ENCODE measurements at regions not wholly inside any gene's neighbourhood (a gene's known extent, or its start where the extent isn't known, plus 50 kb on each side); places are given as distances from the start of the nearest gene placed in this dataset.

DNA sequence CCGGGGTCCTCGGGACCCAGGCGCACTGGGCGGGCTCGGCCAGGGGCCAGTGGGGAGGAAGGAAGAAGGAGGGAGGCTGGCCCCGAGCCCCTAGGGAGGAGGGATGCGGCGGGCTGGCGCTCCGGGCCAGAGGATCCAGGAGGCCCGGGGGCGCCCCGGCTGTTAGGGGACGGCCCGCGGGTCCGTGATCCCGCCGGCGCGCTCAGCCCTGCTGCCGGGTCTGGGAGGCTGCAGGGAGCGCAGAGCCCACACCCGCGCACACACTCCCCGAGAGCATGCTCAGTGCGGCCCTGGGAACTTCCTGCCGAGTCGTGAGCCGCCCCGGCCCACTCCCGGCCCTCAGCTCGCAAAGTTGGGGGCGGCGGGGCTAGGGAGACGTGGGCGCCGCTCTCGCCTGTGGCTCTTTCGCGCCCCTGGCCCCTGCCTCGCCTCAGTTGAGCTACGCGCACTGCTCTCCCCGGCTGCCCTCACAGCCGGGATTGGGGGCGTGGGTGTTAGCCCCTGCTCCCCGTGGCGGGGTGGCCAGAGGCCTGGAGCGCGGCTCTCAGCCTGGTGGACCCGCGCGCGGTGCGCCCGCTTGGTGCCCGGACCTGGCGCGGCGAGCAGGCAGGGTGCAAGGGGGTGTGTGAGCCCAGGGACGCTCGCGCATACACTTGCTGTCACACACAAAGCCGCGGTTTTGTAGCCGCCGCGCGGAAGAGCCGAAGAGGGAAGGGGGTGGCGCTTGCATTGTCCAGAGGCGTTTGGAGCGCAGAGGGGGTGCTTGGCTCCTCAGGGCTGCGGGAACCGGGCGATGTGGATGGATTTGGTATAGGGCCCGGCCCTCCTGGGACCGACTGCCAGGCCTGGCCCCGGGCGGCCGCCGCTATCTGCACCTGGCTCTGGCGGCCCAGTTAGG, 132.9 kb upstream of the MGAT5 start:
- DNase-seq (ENCODE audit: low spot score): peak; percentile 87

DNA sequence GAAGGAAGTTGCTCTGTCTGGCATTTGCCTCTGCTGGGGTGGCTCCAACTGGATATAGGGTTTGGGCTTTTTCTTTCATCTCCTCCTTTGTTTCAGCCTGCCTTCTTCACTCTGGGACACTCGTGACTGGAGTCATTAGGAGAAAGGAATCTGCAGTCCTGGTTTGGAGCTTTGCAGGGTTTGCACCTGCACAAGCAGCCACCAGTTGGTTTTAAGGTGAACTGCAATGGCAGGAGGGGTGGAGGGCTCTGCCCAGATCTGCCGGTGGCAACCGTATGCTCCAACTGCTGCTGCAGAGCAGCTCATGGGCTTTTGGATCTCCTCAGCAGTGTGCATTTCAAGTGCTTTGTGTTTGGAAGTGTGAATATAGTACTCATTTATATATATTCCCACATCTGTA, 131.3 kb upstream of the MGAT5 start:
- DNase-seq (ENCODE audit: low spot score): no peak

DNA sequence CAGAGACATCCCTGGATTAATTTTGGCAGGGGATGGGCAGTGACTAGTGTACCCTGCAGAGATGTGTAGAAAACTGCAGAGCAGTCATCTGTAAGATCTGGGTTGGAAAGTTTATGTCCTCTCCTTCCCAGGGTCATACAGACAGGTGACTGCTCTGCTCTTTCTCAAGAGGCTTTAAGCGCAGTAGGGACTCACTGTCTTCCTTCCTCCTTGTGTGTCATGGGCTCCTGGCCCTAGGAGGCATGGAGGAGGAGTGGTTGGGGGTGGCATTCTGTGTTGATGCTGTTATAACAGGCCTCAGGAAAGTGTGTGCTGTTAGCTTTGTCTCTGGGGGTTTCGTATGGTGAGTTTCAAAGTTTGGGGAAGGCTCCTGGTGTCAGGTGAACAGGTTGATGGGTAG, 130.5 kb upstream of the MGAT5 start:
- DNase-seq (ENCODE audit: low spot score): no peak

DNA sequence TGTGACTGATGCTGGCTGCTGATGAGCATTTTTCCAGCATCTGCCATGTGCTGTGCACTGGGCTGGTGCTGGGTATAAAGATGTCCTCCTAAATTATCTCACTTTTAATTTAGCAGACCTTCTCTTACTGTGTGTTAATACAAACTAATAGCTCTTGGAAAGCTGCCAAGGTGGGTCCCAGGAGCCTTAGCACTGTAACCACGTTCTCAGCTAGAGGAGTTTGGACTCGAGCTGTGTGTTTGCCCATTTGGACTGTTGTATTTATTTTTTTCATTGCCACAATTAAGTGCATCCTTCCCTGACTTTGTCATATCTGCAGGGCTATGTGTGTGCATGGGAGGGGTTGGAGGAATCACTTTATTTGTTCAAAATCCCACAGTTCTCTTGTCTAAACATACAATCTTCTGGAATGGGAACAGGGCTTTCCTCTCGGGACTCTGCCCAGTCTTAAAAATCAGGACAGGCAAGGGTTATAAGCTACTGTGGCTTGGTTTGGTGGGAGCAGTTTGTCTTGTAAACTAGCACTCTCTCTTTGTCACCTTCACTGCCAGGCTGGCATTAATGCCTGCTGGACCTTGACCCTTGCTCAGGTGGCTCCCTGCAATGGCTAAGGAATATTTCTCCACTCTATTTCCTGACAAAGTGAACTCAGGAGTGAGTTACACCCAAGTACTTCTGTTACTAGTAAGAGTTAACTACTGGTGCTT, 129.7 kb upstream of the MGAT5 start:
- no peak for DNase-seq (ENCODE audit: low spot score)

DNA sequence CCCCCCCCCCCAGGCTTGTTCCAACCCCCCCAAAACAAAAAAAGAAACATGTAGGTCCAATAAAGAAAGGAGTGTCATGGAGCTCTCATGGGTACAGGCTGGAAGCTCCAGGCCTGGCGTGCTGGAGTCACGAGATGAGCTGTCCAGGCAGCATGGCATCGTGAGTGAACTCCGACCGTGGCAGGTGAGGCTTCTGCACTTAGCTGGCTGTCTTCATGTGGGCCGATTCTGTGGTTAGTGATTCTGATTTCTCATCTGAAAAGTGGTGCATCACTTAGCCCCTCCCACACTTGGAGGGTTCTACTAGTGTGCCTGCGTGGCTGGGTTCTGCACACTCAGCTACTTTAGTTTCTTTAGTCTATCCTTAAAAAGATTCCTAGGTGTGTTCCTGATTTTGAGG, 126.4 kb upstream of the MGAT5 start:
- no peak for DNase-seq (ENCODE audit: low spot score)

DNA sequence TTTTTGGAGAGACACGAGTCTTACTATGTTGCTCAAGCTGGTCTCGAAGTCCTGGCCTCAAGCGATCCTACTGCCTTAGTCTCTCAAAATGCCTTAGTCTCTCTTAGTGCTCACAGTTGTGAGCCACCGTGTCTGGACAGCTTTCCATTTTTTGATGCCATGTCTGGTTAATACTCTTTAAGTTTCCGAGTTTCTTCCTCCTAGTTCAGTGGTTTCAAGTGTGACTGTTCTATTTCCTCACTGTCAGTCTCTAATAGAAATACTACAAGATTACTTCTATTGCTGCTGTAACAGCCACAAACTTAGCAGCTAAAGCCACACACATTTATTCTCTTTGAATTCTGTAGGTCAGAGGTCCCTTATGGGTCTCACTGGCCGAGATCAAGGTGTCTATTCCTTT, 125.1 kb upstream of the MGAT5 start:
- no peak for DNase-seq (ENCODE audit: low spot score)

DNA sequence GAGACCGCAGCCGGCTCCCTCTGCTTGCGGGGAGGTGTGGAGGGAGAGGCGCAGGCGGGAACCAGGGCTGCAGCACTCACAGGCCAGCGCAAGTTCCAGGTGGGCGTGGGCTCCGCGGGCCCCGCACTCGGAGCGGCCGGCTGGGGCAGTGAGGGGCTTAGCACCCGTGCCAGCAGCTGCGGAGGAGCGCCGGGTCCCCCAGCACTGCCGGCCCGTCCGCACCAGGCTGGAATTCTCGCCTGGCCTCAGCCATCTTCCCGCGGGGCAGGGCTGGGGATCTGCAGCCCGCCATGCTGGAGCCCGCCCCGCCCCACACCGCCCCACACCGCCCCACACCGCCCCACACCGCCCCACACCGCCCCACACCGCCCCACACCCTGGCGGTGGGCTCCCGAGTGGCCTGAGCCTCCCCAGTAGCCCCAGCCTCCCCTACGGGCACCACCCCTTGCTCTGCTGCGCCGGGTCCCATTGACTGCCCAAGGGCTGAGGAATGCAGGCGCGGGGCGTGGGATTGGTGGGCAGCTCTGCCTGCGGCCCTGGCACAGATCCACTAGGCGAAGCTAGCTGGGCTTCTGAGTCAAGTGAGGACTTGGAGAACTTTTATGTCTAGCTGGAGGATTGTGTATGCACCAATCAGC, 123.9 kb upstream of the MGAT5 start:
- no peak for DNase-seq (ENCODE audit: low spot score)

DNA sequence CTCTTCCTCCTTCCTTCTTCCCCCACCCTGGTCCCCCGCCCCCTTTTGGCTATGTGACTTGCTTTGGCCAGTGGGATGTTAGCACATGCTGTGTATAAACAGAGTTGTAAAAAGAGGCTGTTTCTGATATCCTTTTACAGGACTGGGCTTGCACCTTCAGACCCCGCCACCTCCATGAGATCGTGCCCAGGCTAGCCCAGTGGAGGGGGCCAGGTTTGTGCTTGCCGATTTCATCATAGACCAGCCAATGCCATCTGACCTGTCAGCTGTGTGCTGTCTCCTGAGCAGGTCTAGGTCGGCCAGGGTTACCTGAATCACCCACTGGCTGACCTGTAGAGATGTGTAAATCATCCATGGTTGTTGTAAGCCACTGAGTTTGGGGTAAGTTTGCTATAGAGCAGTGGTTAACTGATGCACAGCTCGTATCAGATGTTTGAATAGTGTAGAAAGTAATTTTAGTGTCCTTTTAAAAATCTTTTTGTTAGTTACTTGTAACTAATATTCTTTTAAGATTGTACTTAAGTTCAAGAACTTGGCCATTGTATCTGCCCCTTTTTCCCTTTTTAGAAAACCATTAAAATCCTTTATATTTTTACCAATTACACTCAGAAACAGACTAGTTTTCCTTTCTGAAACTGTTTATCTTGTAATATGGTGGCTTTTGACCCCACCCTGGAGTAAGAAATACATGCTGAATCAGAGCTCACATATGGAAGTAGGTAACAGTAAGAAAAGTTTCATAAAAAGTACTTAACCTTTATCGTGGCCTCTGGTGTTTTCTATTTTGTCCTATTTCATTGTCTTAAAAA, 122.0 kb upstream of the MGAT5 start:
- DNase-seq (ENCODE audit: low spot score): no peak

DNA sequence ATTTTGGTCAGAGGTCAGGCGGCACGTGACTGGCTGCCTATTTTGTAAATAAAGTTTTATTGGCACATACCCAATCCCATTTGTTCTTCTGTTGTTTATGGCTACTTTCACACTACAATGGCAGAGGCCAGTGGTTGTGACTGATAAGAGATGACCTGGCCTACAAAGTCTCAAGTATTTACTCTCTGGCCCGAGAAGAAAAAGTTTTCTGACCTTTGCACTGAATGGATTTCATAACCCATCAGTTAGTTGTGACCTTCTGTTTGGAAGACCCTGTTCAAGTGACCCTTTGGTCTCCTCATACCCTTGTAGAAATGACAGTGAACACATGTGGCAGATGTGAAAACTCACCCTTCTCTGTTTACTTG, 121.4 kb upstream of the MGAT5 start:
- DNase-seq (ENCODE audit: low spot score): no peak

DNA sequence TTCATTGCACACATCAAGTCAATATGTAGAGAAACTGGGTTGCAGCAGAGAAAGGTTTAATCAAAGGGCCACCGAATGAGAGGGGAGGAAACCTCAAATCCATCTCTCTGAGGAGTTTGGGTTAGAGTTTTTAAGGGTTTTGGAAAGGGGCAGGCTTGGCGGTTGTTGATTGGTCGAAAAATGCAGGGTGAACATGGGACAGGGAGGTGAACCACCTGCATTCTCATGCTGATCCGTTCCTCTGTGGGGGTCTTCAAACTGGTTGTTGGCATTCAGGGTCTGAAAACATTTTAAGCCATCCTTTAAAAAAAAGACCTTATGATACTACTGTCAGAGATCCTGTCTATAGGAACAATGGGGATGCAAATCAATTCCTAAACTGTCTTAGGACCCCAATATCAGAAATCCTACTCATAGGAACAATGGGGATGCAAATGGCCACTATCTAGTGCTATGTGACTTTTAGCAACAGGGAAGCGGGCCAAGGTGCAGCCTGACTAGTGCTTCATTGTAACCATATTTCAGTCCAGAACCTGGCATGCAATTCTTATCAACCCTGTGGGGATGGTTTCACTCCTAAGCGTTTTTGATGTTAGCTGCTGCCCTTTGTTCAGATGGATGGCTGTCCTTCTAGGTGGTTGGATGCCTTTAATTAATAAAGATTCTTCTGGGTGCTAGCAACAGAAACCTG, 120.1 kb upstream of the MGAT5 start:
- DNase-seq (ENCODE audit: low spot score): no peak

DNA sequence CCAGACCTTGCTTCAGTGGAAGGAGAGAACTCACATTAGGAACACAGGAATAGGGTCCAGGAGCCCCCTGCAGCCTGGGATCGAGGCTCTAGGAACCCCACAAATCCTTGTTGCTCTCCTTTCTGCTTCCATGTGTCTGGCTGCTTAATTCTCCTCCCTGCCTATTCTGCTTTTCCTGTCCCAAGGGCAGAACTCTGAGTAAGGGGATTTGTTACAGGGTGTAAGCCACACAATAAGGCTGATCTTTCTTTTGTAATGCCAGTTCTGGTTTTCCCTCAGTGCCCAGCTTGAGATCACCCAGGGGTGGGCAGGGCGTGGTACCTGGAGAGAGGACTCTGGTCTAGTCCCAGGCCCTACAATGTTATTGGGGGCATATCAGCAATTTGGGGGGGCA, 119.6 kb upstream of the MGAT5 start:
- DNase-seq (ENCODE audit: low spot score): no peak

DNA sequence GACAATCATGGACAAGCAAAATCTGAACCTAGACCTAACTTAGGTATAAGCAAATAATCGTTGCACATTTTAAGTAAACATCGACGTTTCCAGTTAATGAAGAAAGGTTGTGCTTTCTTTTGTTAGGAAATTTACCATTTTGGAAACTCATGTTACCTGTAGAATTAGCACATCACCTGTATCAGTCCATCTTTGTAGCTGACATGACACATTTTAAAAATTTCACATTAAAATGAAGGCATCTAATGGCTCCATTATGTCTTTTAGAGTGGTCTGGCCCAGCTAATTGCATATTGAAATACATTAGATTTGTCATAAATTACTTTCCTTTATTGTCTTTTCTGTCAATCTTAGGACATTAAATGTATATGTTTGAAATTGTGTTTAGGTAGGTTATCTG, 119.0 kb upstream of the MGAT5 start:
- no peak for DNase-seq (ENCODE audit: low spot score)

DNA sequence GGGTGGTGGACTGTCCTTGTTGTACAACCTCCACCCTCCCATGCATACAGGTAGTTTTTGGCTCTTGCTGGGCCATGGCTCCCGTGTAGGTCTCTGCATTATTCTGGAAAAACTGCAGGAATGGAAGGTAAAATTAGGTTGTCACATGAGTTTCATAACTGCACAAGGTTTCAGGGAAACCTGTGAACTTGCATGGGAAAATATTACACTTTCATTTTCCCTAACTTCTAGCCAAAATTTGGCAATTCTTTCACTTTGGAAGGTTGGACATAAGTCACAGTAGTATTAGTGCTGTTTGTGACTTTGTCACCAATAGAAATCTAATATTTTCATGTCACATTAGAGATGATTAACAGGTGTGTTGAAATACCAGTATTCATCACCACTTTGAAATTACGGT, 118.1 kb upstream of the MGAT5 start:
- DNase-seq (ENCODE audit: low spot score): no peak

DNA sequence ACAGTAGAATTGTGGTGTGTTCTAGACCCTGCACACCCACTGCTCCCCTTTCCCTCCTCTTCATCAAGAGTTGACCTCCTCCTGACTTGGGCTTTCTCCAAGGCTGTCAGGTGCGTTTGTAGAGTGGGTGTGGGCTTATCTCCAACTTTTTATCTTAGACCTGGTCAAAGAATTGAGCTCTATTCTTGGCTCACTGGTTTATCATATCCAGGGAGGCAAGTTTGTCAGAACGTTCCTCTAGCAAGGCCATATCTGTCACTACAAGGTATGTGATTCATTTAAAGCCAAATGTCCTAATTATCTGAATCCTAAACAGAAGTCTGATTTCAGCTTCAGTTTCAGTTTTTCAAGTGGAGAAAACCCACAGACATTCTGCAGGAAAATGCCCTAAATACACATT, 117.1 kb upstream of the MGAT5 start:
- no peak for DNase-seq (ENCODE audit: low spot score)

DNA sequence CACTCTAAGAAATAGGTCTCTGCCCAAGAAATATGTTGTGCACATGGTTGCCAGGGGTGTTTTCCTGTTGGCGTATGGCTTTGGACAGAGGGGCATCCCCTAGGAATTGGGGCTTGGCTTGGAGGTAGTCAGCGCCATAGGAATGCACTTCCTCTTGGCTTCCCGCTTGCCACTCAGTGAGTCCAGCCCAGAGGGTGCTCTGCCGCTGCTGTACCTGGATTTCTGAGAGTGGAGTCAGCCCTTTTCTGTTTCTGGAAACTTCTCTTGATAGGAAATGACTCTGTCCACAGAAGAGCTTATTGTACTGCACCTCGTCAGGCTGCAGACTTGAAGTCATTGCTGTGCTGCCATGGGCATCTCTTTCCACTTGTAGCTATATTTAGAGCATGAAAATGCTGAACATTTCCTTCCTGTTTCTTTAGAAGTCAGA, 116.7 kb upstream of the MGAT5 start:
- no peak for DNase-seq (ENCODE audit: low spot score)

DNA sequence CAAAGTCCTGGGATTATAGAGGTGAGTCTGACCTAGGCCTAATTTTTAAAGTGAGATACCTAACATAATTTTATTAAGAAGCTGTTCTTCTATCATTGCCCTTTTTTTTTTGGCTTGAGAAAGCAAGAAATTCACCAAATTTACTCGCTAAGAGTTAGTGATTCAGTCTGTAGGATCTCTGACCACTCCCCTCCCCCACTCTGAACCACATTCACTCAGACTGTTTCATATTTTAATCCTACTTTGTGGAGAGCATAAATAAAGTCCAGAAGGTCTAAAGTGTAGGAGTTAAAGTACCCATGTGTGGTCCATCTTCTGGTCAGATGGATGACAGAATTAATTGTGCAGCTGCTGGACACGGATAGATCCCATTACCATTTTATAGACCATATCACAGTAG, 115.8 kb upstream of the MGAT5 start:
- DNase-seq (ENCODE audit: low spot score): no peak

DNA sequence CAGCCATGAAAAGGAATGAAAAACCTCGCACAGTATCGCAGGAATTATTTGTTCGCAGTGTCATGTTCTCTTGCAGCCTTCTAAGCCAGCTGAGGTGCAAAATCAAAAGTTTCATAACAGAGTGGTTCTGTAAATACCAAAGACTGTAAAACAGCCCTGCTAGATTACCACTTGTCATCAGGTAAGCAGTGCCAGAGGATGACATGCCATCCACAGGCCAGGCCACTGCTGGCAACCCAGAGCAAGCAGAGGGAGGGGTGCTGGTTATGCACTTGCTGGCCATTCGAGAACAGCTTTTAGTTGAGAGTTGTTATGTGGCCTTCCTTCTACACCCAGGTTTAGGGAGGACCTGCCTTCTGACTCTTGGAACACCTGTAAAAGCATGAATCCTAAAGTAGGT, 114.3 kb upstream of the MGAT5 start:
- no peak for DNase-seq (ENCODE audit: low spot score)

DNA sequence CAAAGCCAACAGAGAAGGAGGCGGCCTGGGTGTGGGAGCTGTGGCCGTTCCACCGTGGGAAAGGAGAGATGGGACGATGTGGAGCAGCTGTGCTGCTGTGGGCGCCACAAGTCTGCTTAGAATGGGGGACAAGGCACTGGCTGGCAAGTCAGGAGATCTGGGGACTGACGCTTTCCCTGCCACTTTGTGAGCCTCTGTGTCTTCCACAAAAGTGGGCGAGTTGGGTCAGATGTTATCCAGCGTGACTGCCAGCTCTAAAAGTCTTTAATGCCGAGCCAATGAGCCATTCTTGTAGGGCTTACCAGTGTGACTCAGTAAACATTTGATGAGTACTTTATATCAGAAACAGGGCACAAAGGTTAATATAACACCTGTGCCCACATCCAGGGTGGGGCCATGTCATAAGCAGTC, 113.6 kb upstream of the MGAT5 start:
- no peak for DNase-seq (ENCODE audit: low spot score)

DNA sequence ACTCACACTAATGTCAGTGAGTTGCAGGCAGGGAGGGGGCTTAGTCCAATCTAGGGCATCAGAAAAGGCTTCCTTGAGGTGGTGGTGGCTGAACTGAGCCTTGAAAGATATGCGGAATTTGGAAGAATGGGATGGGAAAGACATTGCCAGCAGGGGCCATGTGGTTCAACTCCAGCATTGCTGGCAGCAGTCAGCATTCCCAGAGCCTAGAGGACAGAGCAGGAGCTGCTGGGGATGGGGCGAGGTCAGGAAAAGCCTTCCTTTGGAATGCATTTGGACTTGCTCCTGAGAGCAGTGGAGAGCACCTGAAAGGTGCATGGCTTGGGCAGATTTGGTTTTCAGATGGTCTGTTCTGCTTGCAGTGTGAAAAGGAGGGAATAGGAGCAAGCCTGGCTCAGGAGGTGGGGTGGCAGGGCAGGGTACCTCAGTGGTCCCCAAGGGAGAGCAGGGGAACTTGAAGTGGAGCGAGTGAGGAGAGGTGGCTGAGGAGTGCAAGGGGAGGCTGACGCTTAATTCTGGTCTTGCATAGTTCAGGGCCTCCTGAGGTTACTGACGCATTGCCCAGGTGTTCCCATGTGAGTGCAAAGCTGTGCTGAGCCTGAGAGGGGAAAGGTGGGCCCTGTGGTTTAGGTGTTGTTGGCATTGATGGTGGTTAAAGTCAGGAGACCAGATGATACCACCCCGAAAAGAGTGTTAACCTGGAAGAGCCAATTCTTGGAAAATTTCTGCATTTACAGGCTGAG, 112.1 kb upstream of the MGAT5 start:
- no peak for DNase-seq (ENCODE audit: low spot score)

DNA sequence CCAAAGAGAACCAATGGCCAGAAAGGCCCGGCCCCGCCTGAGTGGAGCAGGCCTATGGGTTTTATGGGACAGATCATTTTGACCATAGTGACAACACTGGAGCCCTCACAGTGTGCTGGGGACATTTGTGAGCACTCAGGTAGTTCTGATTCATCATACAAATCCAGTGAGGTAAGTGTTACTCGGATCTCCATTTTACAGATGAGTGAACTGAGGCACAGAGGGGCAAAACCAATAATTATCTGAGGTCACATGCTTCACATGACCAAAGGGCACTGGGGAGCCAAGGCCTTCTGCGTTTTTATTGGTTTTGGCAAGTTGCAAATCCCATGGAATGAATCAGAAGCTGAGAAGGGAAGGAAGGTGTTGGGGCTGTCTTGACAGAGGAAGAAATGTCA, 111.5 kb upstream of the MGAT5 start:
- no peak for DNase-seq (ENCODE audit: low spot score)

DNA sequence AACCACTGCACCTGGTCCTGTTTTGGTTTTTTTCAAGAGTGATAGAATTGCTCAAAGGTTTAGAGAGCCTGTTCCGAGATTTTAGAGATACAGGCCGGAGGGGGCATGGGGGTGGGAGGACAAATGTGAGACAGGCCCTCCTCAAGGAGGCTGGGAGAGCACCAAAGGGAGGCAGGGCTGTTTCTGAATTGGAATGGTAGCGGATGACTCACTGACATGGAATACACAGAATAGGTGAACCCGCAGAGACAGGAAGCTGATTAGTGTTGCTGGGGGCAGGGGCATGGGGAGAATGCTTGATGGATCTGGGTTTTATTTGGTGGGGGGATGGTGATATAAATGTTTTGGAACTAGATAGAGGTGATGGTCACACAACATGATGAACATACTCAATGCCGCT, 111.0 kb upstream of the MGAT5 start:
- no peak for DNase-seq (ENCODE audit: low spot score)

Measured in germinal center (tissue), 1 donor.